ENCODE measurements at regions not wholly inside any gene's neighbourhood (a gene's known extent, or its start where the extent isn't known, plus 50 kb on each side); places are given as distances from the start of the nearest gene placed in this dataset.

GRCh38 chr3:5305684-5305989, 118.1 kb downstream of the EDEM1 start:
- no peak for DNase-seq

DNA sequence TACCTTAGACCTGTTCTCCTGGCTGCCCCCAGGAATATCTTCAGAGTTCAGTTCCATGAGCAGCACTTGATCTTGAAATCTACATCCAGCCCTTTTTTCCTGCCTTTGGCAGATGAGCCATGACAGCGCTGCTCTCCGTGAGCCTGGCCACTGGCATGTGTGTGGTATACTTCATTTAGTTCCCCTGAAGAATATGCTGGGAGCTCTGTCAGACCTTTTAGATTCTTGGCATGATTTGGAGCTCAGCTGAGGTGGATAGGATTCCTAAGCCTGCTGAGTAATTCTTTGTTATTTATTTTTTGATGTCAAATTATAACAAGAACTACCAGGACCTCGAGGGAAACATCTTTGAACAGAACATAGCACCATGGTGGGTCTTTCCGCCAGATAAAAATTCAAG, 121.7 kb downstream of the EDEM1 start:
- DNase-seq, result no peak

- DNase-seq, result no peak
These were observed 122.1 kb downstream of the EDEM1 start for GRCh38 chr3:5309602-5310001.

DNA sequence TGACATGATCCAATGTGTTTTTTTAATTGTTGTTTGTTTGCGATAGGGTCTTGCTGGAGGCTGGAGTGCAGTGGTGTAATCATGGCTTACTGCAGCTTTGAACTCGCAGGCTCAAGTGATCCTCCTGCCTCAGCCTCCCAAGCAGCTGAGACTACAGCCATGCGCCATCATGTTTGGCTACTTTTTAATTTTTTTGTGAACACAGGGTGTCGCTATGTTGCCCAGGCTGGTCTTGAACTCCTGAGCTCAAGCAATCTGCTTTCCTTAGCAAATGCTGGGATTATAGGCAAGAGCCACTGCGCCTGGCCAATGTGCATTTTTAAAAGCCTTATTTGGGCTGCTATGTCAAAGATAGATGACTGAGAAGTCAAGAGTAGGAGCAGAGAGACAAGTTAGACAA, 123.0 kb downstream of the EDEM1 start:
- DNase-seq, result no peak

- no peak for DNase-seq
These were observed 124.8 kb downstream of the EDEM1 start for GRCh38 chr3:5312290-5312689.

GRCh38 chr3:5314897-5315296, 127.4 kb downstream of the EDEM1 start:
- DNase-seq, result no peak

- DNase-seq, result no peak
These were observed 130.1 kb downstream of the EDEM1 start for GRCh38 chr3:5317557-5317956.

DNA sequence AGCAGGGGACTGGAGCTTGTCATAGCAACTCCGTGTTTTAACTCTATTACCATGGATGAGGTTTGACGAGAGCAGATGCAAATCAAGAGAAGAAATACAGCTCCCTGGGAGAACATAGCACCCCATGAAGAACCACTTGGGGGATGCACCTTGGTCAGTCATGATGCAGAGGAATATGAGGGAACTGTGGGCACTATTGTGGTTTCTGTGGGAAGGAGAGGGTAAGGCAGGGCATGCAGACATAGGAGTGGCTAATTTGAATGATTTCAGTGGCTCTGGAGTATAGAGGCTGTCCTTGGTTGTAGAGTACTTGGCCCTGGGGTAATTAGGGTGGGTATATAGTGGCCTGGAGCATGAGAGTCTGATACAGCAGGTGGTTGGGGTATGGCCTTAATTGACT, 131.9 kb downstream of the EDEM1 start:
- DNase-seq, result no peak

- no peak for DNase-seq
These were observed 134.3 kb downstream of the EDEM1 start for GRCh38 chr3:5321666-5322340.

GRCh38 chr3:5324780-5325179, 137.3 kb downstream of the EDEM1 start:
- no peak for DNase-seq

DNA sequence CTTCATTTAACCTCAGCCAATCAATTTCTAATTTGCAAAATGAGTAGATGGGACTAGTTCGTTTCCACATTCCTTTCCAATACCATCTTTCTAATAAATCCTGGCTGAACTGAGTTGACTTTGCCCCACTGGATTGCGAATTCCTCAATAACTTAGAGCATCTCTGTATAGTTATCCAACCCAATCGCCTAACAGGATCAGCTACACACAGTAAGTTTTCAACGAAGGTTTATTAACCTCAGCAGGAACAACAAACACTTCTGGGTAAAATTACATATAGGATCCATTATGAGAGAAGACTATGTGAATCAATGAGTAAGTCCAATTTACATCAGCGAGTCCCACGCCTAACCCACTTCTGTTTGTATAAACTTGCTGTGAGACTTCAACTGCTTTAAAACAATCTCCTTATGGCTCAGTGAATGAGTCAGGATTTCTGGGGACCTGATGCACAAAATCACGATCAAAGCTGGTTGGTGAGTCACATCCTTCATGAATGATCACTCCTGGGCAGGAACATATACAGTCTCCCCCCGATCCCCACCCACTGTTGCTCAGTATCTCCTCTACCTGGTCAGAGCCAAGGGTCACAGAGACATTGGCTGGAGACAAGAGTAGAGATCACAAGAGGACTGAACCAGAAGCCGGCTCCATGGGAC, 142.8 kb downstream of the EDEM1 start:
- no peak for DNase-seq

DNA sequence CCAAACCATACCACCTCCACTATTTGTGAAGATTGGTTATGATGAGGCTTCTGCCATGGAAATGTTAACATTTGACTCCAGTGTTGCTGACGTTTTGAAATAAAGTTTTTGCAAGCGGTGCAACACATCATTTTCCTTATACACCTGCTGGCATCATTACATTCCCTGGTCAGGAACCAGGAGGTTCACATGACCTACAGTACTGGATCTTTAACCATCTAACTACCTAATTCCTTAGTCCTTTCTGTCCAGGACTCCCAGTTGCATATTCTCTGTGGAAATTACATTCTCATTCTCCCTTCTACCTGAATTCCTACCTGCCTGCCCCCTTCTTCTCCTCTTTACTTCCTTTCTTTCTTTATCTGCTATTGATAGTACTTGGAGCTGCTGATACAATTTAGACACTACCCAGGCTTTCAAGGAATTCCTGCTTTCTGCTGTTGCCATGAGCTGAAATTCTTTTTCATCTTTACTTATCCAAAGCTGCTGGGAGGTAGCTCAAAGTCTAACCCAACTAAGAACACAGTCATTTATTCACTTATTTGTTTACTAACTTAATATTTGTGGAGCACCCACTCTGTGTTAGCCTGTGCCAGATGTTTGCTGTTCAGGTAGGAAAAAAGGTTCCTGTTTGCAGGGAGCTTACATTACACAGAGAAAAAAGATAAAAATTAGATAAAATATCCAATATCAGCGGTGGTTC, 144.2 kb downstream of the EDEM1 start:
- DNase-seq, result no peak

DNA sequence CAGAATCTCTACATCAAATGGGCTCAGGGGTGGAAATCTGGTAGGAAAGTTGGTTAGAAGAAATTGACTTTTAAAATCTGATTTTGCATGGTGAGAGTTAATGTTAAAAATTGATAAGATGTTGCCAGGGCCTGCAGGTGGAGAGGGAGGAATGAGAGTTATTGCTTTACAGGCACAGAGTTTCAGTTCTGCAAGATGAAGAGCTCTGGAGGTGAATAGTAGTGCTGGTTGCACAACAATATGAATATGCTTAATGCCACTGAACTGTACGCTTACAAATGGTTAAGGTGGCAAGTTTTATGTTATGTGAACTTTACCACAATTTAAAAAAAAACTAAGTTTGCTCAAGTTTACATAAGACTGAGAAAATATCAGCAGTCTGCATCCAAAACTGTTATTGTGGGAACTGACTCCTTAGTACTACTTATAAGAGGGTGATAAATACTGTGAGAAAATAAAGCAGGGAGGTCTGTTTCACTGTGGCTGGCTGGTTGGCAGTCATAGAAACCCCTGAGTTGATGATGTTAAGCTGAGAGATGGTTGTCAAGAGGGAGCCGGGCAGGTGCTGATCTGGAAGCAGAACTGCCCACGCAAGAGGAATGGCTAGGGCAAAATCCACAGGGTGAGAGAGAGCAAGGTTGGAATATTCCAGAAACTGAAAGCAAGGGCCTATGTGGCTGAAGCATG, 144.9 kb downstream of the EDEM1 start:
- no peak for DNase-seq

GRCh38 chr3:5339967-5340535, 152.5 kb downstream of the EDEM1 start:
- no peak for DNase-seq

DNA sequence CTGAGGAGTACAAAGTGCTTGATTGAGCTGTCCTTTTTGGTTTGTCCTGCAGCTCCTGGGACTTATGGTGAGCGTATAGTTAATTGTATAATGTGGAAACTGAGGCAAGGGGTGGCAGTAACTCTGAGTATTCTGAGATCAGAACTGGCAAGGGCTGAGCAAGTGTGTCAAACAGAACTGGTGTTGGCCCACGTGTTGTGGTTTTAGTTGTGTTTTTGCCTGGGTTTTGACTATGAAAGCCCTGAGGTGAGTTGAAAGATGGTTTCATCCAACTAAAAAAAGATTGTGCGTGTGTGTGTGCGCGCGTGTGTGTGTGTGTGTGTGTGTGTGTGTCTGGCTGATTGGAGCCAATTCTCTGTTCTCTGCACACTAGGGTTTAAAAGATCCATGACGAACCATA, 154.1 kb downstream of the EDEM1 start:
- DNase-seq, result no peak

DNA sequence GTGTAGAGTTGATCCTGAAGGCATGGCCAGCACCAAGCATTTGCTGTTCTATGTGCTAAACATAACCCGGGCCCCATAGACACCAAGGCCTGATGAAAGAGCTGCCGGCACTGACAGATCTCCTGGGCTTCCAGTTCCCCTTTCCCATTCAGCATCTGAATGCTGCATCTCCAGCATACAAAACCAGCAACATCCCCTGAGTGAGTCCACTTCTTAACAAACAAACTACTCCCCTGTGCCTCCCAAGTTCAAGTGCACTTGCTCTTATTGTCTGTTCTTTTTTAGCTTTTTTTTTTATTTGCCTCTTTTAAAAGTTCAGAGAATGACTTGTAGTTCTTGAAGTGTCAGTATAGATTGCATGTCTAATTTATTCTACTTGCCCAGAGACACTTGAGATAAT, 156.0 kb downstream of the EDEM1 start:
- DNase-seq, result no peak

DNA sequence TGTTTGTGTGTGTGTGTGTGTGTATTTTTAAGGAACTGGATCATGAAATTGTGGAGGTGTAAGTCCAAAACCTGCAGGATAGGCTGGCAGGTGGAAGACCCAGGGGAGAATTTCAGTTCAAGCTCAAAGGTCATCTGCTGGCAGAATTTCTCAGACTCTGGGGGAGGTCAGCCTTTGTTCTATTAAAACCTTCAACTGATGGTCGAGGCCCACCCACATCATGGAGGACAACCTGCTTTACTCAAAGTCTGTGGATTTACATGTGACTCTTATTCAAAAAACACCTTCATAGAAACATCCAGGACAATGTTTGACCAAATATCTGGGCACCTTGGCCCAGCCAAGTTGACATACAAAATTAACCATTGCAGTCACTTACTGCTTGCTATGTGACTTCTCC, 157.2 kb downstream of the EDEM1 start:
- DNase-seq, result no peak

- no peak for DNase-seq
These were observed 160.0 kb downstream of the EDEM1 start for GRCh38 chr3:5347486-5347885.

DNA sequence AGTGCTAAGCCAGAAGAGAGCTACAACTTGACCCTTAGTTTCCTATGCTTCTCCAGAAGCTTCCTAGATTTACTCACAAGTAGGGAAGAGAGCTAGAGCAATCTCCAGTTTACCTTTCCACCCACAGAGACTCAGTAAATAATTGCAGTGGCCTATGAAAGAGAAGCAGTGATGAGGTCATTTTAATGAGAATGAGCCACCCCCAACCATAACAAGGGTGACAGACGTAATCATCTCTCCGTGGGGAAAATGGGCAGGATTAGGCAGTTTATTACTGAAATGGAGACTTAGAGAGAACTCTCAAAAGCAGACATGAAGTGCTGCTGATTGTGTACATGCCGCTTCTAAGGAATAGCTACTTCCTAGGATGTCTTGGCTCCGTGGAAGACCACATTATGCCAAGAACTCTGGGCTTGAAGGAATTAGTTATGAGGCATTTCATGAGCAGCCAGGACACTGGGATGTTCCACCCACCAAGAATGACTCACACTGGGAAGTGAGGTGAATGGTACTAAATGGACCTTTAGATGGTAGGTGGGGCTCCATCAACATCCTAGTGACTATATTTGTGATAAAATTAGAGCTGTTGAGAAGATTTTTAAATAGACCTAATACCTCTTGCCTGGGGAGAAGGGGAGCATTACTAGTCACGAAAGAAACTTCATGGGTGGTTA, 160.9 kb downstream of the EDEM1 start:
- no peak for DNase-seq

DNA sequence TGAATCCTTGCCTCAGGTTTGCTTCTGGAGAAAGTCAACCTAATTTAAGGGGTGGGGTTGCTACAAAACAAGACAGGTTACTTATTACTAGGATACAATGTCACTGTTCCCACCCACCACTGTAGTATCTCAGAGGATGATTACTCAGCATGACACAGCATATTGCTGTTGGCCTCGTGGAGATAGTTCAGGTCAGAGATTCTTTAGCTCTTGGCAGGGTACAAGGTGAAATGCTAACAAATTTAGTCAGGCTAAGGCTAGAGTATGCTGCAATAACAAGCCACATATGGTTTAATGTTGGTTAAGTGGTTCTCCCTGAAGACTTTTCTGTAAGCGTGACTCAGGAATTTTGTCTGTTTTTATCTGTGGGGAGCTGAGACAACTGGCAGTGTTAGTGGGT, 161.8 kb downstream of the EDEM1 start:
- no peak for DNase-seq

DNA sequence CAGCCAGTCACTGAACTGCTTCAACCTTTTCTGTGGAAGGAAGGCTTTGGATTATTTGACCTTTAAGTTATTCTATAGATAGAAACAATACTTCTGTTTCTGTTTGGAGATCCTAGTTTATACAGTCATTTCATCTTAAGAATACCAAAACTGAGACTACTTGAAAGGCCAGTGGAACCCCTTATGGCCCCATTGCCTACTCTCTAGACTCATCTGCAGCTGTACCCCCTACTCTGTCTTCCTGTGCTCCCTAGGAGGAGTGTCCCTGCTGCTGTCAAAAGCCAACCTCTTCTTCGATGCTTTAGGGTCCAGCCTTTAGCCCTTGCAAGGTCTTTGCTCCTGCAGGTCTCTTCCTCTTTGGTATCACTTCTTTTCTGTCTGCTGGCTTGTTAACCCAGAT, 169.6 kb downstream of the EDEM1 start:
- no peak for DNase-seq

- no peak for DNase-seq
These were observed 171.4 kb downstream of the EDEM1 start for GRCh38 chr3:5358911-5359310.

- DNase-seq, result no peak
These were observed 172.9 kb downstream of the EDEM1 start for GRCh38 chr3:5360453-5360852.
